Activated CD4-positive, alpha-beta T cell treated with anti-CD3 and anti-CD28 coated beads, Interleukin-2, amount 50 U/mL, for 16 hours (primary cell): ENCODE measurements at regions not wholly inside any gene's neighbourhood (a gene's known extent, or its start where the extent isn't known, plus 50 kb on each side); places are given as distances from the start of the nearest gene placed in this dataset.
"Not testable (repeated sequence)": the region's sequence is repeated elsewhere in the genome, so short reads cannot be mapped to it uniquely, and the experiment has no call there.

ENCODE experiments used
- DNase-seq: peaks from one replicate; pipeline ENCODE4 v3.0.0-alpha.2; 2020

DNA sequence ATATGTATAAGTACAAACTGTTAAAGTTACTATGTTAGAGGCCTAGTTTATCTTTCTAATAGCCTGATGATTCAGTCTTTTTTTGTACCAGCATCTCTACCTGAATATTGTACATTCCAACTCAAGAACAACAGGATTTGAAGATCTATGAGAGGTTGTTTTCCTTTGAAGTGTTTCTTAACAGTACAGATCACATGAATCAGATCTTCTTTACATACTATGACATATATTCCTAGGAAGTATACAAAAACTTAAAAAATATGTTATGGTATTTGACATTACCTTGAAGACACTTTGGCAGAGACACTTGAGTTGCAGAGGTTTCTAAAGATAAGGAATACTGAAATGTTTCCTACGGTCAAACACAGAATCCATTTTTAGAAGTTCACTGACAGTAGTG lies 1280.9 kb downstream of the KCNT2 start:
- no peak for DNase-seq

DNA sequence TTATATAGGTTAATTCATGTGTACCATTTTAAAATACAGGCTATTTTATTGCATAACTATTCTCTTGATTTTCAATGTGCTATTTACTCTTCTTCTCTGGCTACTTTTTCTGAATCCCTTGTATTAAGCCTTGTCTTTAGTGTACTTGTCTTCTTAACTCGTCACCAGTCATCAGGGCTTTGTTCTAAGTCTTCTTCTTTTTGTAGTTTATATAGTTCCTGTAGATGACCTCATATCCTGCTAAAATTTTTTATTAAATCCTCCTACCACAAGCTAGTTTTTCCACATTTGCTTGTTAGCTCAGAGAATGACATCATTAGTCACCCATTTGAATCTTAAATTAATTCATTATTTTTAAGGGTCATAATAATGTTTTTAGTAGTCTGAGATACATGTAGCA lies 1281.9 kb downstream of the KCNT2 start:
- no peak for DNase-seq

DNA sequence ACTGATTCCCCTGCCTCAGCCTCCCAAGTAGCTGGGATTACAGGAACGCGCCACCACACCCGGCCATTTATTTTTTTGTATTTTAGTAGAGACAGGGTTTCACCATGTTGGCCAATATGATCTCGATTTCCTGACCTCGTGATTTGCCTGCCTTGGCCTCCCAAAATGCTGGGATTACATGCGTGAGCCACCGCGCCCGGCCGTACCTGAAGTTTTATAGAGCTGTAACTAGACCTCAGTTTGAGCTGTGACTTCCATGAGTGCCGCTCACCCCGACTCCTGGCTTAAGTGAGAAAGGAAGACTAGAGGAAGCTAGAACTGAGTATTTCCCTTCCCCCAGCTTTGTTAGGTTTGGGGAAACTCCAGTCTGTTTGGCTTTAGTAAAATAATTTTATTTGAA lies 1283.1 kb downstream of the KCNT2 start:
- DNase-seq: no peak

DNA sequence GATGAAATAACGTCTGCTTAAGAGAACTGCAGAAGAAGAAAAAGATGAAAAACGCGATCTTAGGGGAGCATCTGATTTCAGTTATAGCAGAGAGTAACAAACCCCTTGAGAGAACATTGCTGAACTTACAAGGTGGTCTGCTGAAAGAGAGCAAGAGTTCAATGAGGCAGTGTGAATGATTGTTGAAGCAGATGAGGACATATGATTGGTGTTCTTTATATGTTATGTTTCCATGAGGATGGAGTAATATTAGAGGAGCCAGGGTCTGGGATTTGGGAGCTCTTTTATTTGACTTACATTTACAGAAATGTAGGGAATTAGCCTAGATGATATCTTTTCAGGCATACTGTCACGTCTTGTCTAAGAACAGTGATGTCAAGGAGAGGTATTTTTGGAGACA lies 1302.0 kb downstream of the KCNT2 start:
- no peak for DNase-seq

DNA sequence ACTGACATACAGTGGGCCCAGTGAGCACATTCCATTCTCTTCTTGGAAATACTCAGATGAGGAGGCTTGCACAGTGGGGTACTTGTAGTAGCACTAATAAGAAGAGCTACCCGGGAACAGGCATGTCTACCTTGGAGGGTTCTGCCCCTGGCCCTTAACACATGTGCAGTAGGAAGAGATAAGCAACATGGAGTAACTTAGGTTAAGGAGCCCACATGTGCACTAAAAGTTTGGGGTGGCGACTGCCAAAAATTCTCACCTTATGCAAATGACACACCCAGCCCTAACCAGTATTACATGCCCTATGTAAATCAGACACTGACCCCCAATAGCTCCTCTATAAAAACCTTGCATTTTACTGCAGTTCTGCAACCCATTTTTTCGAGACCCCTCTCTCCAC lies 1313.3 kb downstream of the KCNT2 start:
- no peak for DNase-seq

DNA sequence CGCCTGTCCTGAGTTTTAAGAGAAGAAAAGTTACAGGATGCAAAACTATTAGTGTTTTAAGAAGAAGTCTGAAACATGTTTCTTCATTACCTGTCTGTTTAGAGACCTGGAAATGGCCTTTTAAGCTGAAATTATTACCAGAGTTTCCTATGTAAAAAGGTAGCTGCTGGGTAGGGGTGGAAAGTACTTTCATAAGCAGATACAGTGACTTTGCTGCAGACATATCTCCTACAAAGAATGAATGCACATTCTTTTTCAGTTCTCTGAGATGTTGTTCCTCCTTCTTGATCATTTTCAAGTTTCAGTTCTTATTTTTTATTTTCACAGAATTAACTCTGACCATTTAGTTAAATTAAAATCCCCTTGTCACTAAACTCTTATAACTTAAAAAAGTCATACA lies 1329.6 kb downstream of the KCNT2 start:
- DNase-seq: no peak

DNA sequence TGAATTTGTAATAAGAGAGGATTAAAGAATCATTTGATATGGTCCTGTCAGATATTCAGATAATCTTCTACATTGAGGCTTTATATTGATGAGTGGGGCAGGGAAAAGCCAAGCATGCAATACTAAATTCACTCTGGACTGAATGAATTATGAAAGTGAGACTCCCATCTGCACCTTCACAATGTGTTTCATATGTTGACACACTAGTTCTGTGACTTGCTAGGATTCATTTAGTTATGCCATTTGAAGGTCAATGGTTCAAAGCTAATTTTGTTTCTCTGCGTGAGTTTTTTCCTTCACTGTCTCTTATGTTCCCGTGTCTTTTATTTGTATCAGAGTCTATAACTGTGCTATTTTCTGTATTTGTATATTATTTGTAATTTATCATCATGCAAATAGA lies 1332.5 kb downstream of the KCNT2 start:
- no peak for DNase-seq

DNA sequence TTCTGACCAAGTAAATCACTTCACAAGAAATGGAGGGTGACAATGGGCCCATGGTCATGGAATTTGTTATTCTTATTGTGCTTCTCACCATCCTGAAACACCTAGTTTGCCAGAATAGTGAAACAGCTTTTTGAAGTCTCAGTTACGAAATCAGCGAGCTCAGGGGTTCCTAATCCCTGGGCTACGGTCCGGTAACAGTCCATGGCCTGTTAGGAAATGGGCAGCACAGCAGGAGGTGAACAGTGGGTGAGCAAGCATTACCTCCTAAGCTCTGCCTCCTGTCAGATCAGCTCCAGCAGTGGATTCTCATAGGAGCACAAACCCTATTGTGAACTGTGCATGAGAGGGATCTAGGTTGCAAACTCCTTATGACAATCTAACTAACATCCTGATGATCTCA lies 1356.3 kb downstream of the KCNT2 start:
- DNase-seq: no peak

DNA sequence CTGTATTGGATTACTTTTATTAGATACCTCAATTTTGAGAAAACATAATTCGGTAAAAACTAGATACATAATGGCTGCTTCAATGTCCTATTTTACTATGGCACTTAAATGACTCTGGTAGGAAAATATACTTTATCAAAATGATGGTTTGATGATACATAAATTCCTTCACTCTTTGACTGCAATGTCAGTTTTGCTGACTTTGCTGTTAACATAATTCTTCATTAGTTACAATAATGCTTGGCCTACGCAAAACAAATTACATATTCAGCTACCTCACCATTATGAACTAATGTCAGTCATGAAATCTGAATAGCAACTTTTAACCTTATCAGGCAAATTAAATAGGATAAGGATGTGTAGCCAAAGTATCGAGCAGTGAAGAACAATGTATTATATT lies 1364.7 kb downstream of the KCNT2 start:
- DNase-seq: no peak

DNA sequence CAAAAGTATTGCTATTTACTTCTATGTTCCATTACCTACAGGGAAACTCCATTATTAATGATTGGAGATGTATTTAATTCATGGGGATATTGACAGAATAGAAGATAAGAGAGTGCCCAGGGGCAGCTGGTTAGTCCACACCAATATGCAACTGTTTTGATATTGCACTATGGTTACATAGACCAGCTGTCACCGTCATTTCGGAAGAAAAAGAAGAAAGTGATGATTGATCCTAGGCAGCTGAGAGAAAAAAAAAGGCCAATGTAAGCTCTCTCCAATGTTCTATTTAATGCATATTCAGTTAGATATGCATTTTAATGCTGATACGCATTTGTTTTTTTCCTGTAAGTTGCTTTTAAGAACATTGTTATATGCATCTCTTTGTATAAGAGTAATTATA lies 1367.2 kb downstream of the KCNT2 start:
- no peak for DNase-seq

DNA sequence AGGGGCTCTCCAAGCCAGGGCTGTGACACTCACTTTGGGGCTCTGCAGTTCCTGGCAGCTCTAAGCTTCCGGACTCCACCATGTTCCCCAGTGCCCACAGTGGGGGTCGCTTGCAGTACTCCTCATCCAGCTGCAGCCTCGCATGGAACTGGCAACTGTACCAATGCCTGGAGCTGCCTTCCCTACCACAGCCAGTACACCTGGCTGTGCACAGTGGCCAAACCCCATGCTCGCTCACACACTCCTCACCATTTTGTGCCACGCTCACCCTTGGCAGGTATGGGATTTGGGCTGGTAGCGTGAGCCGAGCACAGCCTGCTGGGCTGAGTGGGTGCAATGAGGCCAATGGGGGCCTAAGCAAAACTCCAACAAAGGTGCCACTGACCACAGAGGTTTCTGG lies 1369.9 kb downstream of the KCNT2 start:
- no peak for DNase-seq

DNA sequence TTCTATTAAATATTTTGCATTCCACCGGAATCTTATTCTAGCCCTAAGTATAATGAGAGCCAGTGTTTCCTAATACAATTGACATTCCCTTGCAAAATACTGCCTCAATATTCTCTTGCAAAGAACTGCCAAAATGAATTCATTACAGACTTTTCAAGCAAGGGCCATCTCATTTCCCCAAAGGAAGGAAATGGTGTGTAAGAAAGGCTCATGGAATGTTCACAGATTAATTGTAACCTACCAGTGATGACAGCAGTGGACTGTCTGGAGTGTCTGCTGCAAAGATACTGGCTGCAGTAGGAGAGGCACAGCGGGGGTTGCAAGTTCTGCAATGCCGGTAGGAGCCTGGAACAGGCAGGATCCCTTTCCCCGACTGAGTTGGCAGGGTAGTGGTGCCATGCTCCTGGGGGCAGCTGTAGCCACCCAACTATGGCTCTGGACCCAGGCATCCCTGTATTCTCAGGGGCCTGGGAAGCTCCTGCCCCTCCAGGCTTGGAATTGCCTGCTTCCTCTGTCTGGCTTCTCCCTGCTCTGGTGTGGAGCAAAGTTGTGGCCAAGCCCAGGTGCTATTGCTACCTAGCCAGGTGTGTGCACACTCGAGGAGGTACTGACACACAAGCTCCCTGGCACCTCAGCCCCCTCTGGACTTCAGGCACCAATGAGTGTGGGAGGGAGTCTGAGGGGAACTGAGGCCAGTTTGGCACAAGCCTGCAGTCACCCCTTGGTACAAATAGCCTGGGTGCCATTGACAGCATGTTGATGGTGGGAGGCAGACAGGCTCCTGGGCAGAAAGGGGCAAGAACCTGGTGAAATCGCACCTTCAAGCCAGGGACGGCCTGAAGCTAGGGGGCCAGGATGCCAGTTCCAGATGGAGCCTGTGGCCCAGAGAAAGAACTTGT lies 1371.0 kb downstream of the KCNT2 start:
- DNase-seq: no peak

DNA sequence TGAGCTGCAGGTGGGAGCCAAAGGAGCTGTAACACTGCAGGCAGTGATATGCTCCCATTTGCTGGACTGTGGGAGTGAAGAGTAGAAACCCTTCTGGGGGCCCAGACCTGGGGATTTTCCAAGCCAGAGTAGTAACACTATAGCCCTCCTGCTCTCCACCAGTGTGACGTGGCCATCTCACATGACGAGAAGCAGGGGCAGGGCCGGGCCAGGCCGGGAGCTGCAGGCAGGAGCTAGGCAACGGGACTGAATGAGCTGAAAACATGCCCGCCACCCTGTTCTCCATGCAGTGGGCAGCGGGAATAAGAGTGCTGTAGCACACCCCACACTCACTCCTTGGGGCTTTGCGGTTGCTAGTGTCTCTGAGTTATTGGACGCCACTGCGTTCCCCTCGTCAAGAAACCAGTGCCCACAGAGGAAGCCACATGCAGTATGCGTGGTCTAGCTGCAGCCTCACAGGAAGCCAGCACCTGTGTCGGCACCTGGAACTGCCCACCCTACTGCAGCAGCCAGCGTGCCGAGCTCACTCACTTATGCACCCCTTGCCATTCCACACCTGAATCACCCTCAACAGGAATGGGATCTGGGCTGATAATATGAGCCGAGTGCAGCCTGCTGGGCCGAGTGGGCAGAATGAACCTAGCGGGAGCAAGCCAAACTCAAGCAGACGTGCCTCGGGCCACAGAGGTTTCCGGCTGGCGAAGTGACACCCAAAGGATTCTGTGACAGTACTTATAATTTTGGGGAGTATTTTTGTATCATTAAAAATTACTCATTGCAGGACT lies 1389.6 kb downstream of the KCNT2 start:
- no peak for DNase-seq

DNA sequence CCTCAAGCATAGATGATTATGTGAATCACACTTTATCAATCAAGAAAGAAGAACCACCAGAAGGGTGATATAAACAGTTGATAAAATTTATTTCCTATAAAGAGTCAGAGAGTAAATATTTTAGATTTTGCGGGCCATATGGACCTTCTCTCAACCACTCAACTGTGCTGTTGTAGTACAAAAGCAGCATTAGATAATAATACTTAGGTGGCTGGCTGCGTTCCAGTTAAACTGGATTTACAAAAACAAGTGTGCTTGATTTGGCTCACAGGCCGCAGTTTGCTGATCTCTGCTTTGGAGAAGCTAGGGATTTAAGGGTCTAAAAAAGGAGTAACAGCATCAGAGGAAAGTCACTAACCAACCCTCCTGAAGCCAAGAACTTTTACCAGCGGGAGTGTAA lies 1406.0 kb downstream of the KCNT2 start:
- no peak for DNase-seq

DNA sequence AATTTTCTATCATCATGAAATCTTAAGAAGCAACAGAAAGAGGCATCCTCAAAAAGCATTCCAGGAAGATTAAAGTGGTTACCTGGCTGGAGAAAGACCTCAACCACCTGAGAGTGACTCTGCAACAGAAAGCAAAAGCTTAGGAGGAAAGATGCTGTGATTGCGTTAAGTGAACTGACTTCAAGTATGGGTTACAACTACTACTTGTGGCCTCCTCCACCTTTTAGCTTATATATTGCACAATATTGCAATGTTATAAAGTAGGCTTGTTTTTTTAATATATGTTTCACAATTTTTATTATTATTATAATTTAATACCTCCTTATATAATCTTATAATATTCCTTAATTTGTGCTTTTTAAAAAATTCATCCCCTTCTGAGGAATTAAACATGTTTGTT lies 1407.5 kb downstream of the KCNT2 start:
- no peak for DNase-seq

DNA sequence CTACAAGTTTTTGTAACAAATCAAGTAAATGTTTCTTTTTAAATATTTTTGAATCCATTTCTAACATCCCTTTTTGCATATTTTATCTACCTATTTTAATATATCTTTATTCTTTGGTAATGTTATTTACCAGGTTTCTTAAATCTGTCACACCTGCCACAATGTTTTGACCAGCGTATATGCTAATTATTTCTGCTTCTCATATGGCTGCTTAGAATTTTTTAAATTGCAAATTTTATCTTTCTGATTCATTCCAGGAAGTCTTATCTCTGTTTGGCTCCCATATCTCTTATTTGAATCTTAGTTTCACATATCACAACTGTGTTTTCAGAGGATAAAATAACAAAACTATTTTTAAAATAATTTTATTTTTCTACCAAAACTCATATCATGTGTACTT lies 1411.1 kb downstream of the KCNT2 start:
- no peak for DNase-seq

DNA sequence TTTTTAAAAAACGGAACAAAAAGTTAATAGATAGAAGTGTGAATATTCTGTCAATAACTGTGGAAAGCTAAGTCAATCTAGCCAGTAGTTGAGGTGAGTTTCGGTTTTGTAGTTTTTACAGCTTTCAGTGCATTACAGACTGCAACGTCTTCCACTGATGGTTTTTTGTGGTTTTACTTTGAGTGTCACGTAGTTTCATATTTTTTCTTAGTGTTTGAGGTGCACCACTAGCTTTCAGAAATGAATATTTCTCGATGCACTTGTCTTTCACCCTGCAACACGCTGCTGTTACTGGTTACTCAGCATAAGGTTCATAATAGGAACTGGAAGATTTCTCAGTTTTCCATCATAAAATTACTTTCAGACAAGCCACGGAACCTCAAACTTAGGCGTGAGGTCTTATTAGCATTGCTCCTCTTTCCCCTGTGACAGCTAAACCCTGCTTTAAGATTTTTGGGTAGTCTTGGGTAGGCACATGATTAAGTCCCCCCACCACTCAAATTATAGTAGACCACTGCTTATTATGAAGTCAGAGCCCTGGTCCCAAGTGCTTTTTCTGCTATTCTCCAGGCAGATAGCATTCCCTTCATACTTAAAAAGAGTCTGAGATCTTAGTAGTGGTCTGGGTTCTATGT lies 1412.7 kb downstream of the KCNT2 start:
- peak; percentile 90 for DNase-seq

DNA sequence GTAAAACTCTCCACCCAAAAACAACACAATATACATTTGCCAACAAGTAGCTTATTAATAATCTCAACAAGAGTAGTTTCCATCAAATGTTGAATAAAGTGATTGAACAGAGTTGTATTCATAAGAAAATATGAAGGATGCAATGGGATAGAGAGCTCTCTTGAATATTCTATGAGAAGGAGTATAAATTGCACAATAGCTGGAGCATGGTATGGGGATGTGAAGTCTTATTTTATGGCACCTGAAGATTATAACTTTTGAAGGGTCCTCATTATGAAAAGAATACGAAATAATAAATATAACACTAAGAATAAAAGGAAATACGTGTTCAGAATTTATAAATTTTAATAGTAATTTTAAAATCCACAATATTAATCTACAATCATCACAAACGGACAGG lies 1415.1 kb downstream of the KCNT2 start:
- DNase-seq: no peak

DNA sequence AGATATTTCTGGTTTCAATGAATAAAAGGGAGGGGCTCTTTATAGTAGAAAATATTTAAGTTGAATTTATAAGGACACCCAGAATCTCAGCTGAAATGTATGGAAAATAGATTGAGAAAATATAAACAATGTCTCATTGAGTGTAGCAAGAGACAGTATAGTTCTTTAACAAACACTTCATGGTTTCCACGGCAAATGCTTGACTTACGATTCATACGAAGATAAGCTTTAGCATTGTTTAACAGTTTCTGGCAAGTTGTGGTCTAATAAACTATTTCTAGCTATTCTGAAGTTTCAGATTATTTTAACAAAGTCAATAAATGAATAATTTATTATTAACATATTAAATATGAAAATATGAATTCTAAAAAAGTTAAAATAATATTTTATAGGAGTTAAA lies 1419.4 kb downstream of the KCNT2 start:
- DNase-seq: no peak

DNA sequence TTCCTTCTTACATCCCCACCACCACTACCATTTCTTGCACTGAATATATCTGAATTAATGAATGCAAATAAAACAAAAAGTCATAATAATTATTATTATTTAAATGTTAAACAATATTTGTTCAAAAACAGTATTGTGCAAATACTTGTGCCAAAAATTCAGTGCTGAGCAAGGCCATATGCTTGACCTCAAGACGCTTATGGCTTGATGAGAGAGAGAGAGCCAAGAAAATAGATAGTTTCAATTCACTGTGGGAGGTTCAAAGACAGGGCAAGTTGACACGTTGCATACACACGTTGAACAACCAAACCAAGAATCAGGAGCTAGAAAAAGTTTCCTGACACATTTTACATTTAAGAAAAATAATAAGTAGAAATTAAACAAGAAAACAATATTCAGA lies 1421.7 kb downstream of the KCNT2 start:
- DNase-seq: no peak

DNA sequence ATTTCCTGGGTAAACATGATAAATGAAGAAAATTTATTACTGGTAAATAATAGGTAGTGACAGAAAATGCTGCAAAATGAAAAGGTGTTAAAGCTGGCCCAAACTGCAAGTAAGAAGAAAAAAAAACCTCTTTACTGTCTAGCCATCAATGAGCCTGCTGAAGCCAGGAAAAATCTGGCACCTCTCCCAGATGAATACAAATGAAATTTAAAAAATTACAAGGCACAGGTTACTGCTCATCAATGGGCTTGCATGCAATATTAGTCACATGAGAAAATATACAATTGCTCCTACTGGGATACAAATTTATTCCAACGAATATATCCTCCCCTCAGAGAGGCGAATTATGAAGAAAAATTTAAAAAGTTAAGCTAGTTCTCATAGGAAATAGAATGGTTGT lies 1422.5 kb downstream of the KCNT2 start:
- no peak for DNase-seq

DNA sequence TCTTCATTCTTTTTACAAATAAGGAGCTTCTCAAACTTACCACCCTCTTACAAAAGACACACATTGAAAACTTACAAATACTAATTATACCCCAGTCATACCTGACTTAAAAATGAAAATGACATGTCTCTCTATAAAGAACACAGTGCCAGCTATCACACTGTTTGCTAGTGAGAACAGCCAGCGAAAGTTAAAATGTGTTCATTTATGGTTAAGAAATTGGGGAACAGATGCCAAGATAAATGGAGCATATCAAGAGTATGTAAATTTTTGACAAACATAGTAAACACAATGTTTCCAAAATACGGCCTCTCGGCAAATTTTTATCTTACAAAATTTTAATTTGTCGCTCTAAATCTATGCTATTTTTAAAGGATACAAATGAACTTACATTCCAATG lies 1422.9 kb downstream of the KCNT2 start:
- DNase-seq: no peak

DNA sequence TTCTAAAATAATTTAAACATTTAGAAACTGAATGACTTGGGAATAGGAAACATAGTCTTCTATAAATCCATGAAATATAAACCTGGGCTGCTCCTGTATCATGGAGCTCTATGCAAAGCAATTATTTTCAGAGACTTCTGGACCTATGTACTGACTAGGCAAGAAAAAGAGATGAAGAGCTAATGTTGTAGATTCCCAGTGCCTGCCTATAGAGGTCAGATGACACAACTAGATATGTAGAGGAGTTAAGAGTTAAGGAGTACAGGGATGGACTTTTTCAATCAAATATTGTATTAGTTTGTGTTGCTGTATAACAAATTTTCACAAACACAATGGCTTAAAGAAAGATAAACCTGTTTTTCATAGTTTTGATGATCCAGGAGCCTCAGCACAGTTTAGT lies 1434.5 kb downstream of the KCNT2 start:
- no peak for DNase-seq

DNA sequence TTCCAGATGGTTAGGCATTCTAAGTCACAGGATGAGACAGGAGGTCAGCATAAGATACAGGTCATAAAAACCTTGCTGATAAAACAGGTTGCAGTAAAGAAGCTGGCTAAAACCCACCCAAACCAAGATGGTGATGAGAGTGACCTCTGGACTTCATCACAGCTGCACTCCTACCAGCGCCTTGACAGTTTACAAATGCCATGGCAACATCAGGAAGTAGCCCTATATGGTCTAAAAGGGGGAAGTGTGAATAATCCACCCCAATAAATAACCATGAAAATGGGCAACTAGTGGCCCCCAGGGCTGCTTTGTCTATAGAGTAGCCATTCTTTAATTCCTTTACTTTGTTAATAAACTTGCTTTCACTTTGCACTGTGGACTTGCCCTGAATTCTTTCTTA lies 1448.4 kb downstream of the KCNT2 start:
- not testable (repeated sequence) for DNase-seq
